ENCODE measurements at regions not wholly inside any gene's neighbourhood (a gene's known extent, or its start where the extent isn't known, plus 50 kb on each side); places are given as distances from the start of the nearest gene placed in this dataset.

DNA sequence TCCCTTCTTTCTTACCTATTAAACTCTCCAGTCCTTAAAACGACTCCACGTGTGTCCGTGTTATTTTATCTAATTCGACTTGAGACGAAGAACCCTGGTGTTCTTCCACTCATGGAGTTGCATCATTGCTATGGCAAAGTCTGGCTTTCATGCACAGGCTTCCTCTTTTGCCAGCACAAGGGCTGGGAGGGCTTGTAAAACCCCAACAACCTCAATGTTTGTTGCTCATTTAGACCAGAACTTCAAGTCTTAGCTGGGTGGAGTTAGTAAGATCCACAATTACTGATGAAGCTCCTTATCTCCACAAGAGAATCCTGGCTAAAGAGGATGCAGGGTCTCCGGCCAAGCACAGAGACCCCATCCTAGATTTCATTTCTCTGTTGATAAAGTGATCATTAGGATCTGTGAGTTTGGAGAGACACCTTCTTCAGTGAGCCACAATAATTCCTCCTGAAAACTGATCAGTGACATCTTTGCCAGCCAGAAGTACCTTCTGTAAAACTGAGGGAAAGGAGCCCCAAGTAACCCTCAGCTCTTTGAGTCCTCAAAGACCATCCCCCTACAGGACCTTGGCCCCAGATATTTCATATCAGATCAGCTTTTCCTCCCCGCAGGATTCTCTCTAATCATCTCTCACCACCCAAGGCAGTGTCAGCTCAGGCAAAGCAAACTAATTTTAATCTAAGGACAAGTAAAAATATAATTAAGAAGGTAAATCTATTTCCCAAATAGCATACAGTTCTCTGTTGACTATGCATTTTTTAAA, 514.6 kb downstream of the FUT8 start:
- TF ChIP-seq, protein P1, sequence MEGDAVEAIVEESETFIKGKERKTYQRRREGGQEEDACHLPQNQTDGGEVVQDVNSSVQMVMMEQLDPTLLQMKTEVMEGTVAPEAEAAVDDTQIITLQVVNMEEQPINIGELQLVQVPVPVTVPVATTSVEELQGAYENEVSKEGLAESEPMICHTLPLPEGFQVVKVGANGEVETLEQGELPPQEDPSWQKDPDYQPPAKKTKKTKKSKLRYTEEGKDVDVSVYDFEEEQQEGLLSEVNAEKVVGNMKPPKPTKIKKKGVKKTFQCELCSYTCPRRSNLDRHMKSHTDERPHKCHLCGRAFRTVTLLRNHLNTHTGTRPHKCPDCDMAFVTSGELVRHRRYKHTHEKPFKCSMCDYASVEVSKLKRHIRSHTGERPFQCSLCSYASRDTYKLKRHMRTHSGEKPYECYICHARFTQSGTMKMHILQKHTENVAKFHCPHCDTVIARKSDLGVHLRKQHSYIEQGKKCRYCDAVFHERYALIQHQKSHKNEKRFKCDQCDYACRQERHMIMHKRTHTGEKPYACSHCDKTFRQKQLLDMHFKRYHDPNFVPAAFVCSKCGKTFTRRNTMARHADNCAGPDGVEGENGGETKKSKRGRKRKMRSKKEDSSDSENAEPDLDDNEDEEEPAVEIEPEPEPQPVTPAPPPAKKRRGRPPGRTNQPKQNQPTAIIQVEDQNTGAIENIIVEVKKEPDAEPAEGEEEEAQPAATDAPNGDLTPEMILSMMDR (IDR thresholded peaks at IDR 0.05; ENCODE audit: insufficient read depth, low read depth, low read length, missing control alignments), result no peak
- DNase-seq (ENCODE audit: low read depth), result no peak
- H3K4me3 ChIP-seq (ENCODE audit: low read length), result no peak overlapping the region

DNA sequence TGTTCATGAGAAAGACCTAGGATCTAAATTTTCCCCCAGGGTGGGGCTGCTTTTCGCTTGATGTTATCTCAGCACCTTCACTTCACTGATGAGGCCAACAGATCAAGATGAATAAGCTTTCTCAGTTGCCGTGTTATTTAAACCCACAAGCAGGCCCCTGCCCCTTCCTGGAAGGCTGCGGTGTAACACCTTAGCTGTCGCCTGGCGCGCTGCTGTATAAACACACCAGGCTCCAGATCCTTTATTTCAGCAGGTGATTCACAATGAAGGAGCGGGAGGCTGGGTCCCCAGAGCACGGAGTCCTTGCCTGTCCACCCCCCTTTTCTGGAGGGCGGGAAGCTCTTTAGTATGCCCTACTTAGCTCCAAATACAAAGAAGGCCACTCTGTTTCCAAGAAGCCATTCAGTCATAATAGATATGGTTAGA, 515.4 kb downstream of the FUT8 start:
- TF ChIP-seq, protein P1 (IDR thresholded peaks at IDR 0.05; ENCODE audit: insufficient read depth, low read depth, low read length, missing control alignments), result no peak
- DNase-seq (ENCODE audit: low read depth), result no peak
- no peak overlapping the region for H3K4me3 ChIP-seq (ENCODE audit: low read length)

DNA sequence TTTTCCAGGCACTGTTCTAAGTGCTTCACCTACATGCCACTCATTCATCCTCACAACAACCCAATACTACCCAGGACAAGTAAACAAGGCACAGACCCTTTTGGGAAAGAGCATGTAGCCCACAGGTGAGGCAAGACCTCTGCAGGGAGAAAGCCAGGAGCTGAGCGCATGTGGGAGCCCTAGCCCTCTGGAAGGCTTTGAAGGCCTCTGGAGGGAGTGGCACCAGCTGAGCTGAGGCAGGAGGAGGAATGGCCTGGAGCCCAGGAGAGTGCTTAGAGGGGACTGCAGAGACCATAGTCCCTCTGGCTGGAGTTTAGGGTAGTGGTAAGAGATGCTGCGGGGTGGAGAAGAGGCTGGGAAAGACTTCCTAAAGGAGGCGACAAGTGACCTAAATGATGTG, 516.5 kb downstream of the FUT8 start:
- no peak for DNase-seq (ENCODE audit: low read depth)
- H3K4me3 ChIP-seq (ENCODE audit: low read length), result no peak overlapping the region
- TF ChIP-seq, protein P1 (IDR thresholded peaks at IDR 0.05; ENCODE audit: insufficient read depth, low read depth, low read length, missing control alignments), result no peak

DNA sequence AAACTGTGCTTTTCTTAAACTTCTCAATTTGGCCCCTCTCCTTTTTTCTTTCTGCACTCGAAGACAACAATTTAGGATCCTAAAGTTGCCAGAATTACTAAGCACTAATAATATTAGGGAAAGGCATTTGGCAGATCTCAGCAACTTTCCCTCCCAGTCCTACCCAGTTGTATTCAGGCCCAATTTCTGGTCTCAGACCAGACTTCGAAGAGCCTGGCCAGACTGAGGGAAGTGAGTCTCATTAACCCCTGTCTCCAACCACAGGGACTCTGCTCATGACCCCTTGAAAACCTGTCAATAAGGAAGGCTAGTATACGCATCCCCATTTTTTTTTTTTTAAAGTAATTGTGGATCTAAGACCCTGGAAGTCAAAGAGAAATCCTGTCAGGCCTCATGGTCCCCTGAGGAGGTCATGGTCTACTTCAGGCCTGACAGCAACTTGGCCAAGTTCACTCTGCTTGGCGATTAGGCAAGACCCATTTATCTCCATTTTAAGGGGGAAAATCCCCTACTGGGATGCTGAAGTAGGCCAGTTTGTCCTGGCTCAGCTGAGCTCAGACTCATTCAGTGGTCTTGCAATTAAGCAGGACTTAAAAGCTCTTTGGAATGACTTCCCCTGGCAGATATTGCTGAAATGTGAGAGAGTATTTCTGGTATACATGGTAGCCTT, 521.0 kb downstream of the FUT8 start:
- no peak for DNase-seq (ENCODE audit: low read depth)
- TF ChIP-seq, protein P1 (IDR thresholded peaks at IDR 0.05; ENCODE audit: insufficient read depth, low read depth, low read length, missing control alignments), result no peak
- no peak overlapping the region for H3K4me3 ChIP-seq (ENCODE audit: low read length)

DNA sequence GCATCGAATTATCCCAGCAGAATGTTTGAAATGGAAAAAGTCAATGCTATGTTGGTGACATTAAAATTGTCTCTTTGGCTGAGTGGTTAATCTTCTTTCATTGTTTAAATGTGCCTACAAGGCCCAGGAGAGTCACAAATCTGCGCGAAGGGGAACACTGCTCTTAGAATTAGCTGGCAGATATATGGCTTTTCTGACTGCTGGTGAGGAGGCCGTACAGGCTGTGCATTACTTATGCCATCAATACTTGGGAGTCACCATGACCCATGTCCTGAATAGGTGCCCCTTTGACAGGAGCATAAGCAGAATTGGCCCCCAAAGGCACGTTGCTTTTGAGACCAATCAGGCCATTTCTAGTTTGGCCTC, 521.5 kb downstream of the FUT8 start:
- H3K4me3 ChIP-seq (ENCODE audit: low read length), result no peak overlapping the region
- no peak for DNase-seq (ENCODE audit: low read depth)
- TF ChIP-seq, protein P1 (IDR thresholded peaks at IDR 0.05; ENCODE audit: insufficient read depth, low read depth, low read length, missing control alignments), result no peak

DNA sequence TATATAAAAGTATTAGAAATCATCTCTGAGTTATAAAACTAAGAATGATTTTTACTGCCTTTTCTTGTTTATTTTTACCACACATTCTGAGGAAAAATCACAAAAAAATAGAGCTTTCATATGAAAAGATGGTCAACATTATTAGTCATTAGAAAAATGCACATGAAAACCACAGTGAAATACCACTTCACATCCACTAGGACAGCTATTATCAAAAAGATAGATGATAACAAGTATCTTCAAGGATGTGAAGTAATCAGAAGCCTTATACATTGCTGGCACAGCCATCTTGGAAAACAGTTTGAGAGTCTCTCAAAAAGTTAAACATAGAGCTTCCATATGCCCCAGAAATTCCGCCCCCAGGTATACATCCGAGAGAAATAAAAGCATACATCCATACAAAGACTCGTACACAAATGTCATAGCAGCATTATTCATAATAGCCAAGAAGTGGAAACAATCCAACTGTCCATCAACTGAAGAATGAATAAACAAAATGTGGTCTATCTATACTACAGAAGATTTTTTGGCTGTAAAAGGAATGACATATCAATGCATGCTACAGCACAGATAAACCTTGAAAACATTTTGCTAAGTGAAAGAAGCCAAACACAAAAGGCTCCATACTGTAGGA, 523.9 kb downstream of the FUT8 start:
- H3K4me3 ChIP-seq (ENCODE audit: low read length), result no peak overlapping the region

More for the DNA sequence above, 523.9 kb downstream of the FUT8 start:
- TF ChIP-seq, protein P1 (IDR thresholded peaks at IDR 0.05; ENCODE audit: insufficient read depth, low read depth, low read length, missing control alignments), result no peak
- no peak for DNase-seq (ENCODE audit: low read depth)

Data from epithelial cell of esophagus (primary cell).